Loucy (cell line): ENCODE measurements at regions not wholly inside any gene's neighbourhood (a gene's known extent, or its start where the extent isn't known, plus 50 kb on each side); places are given as distances from the start of the nearest gene placed in this dataset.

Experiments used
- EZH2phosphoT487 ChIP-seq: fragments of 200-600 bp; IDR thresholded peaks from 2 replicates; pipeline ENCODE4 v1.6.1; 2018; ENCODE audit warnings: antibody characterized with exemption, mild to moderate bottlenecking, moderate library complexity, borderline replicate concordance
- TF ChIP-seq, protein P1 (sequence below): fragments of 200-600 bp; sonication (generic); conservative IDR thresholded peaks from 2 replicates; pipeline ENCODE4 v1.5.1; 2014; ENCODE audit warnings: mild to moderate bottlenecking, antibody characterized with exemption, low read length

DNA sequence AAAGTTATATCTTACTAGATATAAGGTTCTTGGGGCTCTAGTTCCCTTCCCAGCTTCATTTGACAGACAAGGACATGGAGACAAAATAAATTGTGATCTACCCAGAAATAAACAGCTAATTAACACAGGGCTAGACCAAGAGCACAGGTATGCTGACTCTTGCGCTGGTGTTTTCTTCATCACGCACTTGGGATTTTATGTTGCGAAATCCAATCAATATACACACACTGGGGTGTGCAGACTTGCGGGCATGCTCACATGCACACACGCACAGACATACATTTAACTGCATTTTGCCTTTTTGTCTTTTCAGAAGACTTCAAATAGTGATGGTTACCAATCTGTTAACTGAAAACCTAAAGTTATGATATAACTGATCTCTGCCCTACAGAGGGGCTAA, 91.2 kb downstream of the LRATD1 start:
- TF ChIP-seq, protein P1, sequence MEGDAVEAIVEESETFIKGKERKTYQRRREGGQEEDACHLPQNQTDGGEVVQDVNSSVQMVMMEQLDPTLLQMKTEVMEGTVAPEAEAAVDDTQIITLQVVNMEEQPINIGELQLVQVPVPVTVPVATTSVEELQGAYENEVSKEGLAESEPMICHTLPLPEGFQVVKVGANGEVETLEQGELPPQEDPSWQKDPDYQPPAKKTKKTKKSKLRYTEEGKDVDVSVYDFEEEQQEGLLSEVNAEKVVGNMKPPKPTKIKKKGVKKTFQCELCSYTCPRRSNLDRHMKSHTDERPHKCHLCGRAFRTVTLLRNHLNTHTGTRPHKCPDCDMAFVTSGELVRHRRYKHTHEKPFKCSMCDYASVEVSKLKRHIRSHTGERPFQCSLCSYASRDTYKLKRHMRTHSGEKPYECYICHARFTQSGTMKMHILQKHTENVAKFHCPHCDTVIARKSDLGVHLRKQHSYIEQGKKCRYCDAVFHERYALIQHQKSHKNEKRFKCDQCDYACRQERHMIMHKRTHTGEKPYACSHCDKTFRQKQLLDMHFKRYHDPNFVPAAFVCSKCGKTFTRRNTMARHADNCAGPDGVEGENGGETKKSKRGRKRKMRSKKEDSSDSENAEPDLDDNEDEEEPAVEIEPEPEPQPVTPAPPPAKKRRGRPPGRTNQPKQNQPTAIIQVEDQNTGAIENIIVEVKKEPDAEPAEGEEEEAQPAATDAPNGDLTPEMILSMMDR = no peak
- TF ChIP-seq EZH2phosphoT487 = no peak
